ENCODE measurements at regions not wholly inside any gene's neighbourhood (a gene's known extent, or its start where the extent isn't known, plus 50 kb on each side); places are given as distances from the start of the nearest gene placed in this dataset.

- no peak for TF ChIP-seq CREB1 (CRISPR knock-in tag; IDR thresholded peaks at IDR 0.05; ENCODE audit: low read depth)
- TF ChIP-seq CTCF (conservative IDR thresholded peaks at IDR 0.05; ENCODE audit: low read depth in 2 of 2) = no peak
- no peak for TF ChIP-seq STAT1 (IDR thresholded peaks at IDR 0.05; ENCODE audit: unreplicated experiment)
- TF ChIP-seq EZH2 (IDR thresholded peaks at IDR 0.05; ENCODE audit: low read depth, unreplicated experiment) = no peak
- no peak for TF ChIP-seq ETS1 (IDR thresholded peaks at IDR 0.05)
- no peak for TF ChIP-seq EZH2phosphoT487 (IDR thresholded peaks at IDR 0.05; ENCODE audit: unreplicated experiment)
Measured at GRCh38 chr5:54649041-54649504, 131.5 kb downstream of the SNX18 start.

Measured in GM23338 (cell line).